Upper lobe of left lung (tissue), 6 donors: ENCODE measurements at regions not wholly inside any gene's neighbourhood (a gene's known extent, or its start where the extent isn't known, plus 50 kb on each side); places are given as distances from the start of the nearest gene placed in this dataset.

ENCODE experiments used
- ATAC-seq, 2 donors: fragments of 200-7000 bp; cut with Tn5 transposase; one replicate each; pipeline ENCODE4 v1.9.1; 2022; ENCODE audit warnings: mild to moderate bottlenecking in 2 of 2, moderate library complexity in 2 of 2; ENCODE audit not compliant: low FRiP score in 2 of 2
- DNase-seq, 2 donors: peaks; one replicate each; pipeline ENCODE4 v3.0.0-alpha.2; 2019 to 2020
- H3K27ac ChIP-seq, 4 donors: fragments of 200-600 bp; sonication (generic); one replicate each; pipeline ENCODE4 v1.5.1; 2016 to 2019
- H3K27me3 ChIP-seq, 4 donors: fragments of 200-600 bp; sonication (generic); one replicate each; pipeline ENCODE4 v1.5.1; 2017 to 2019
- H3K36me3 ChIP-seq, 4 donors: fragments of 200-600 bp; sonication (generic); one replicate each; pipeline ENCODE4 v1.5.1; 2016 to 2019
- H3K4me1 ChIP-seq, 4 donors: fragments of 200-600 bp; sonication (generic); one replicate each; pipeline ENCODE4 v1.5.1; 2018 to 2019
- H3K4me3 ChIP-seq, 4 donors: fragments of 200-600 bp; sonication (generic); one replicate each; pipeline ENCODE4 v1.5.1; 2017 to 2019; ENCODE audit warnings: mild to moderate bottlenecking in 2 of 4, moderate library complexity in 1 of 4
- H3K9me3 ChIP-seq, 4 donors: fragments of 200-600 bp; sonication (generic); one replicate each; pipeline ENCODE4 v1.5.1; 2018 to 2019
- EP300 ChIP-seq, 4 donors: sonication (generic); formaldehyde crosslinking; IDR thresholded peaks; one replicate each; pipeline ENCODE4 v1.5.1; 2017; ENCODE audit warnings: antibody characterized with exemption in 4 of 4, control low read depth in 2 of 4
- POLR2A ChIP-seq, 4 donors: fragments of 450-650 bp; IDR thresholded peaks; one replicate each; pipeline ENCODE4 v1.5.1; 2016 to 2017; ENCODE audit warnings: antibody characterized with exemption in 4 of 4, mild to moderate bottlenecking in 2 of 4
- POLR2AphosphoS5 ChIP-seq, 2 donors: sonication (generic); formaldehyde crosslinking; IDR thresholded peaks; one replicate each; pipeline ENCODE4 v1.5.1; 2017; ENCODE audit warnings: antibody characterized with exemption in 2 of 2
- WGBS, 2 donors: methylation state at CpG; one replicate each; pipeline ENCODE4 v1.1.5; 2017 to 2018; 5-methylcytosine and 5-hydroxymethylcytosine counted together
- TF ChIP-seq, protein P1 (sequence below), 6 experiments: fragments of 450-650 bp in 4 of 6; fragments of 200-600 bp in 2 of 6; sonication (generic) in 2 of 6; IDR thresholded peaks; one replicate each; pipeline ENCODE4 v1.5.1; 2016 to 2019; ENCODE audit warnings: antibody characterized with exemption in 6 of 6
- donor health status: DM: no; HTN: no; CAD: no; lungs with moderate emphysema.
- donor health status: DM: no; HTN: yes; CAD: no; lungs with severe emphysema.

DNA sequence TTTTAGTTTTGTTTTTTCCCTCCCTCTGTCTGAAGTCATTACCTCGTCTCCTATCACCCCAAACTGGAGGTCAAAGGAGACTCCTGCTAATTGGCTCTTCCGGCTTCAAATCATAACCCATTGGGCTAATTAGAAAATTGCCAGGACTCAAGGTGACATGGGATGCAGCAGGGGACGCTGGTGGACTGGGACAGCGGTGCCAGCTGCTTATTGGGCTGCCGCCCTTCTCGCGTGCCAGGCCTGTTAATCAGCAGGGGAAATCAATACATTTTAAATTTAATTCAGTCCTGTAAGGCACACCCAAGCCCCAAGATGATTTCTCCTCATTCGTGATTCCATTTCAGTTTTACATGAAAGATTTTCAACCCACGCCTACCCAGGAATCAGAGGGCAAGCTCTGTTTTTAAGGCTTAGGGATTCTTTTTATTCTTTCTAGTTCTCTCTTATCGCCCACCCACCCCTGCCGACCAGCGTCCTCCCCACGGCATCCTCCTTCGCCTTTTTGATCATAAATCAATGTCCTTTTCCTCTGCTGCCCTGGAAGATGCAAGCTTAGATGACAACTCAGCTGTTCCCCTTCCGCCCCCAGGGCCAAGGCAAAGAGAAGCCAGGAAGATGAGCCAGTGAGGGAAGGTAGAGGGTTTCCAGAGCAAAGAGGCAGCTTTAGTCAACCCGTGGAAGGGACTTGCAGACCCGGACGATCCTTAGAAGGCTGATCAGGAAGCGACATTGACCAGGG is 329.6 kb downstream of the UACA start:
- ATAC-seq (no peak), DNase-seq (no peak)
- peaks cover 0 to 3% (median 0%) of the 10 kb centered on the region in 4 donors for H3K9me3 ChIP-seq
- 72 to 73% methylated on average over 19 of the region's 19 CpGs for WGBS, 2 donors
- H3K4me1 ChIP-seq = no peaks in the 10 kb centered on the region
- no peaks in the 10 kb centered on the region for H3K36me3 ChIP-seq
- no peaks in the 10 kb centered on the region for H3K27me3 ChIP-seq
- no peak overlapping the region for H3K27ac ChIP-seq
- TF ChIP-seq POLR2AphosphoS5 (IDR thresholded peaks at IDR 0.05) (no peak), EP300 (IDR thresholded peaks at IDR 0.05) (no peak), POLR2A (IDR thresholded peaks at IDR 0.05) (no peak)
- no peak overlapping the region for H3K4me3 ChIP-seq

DNA sequence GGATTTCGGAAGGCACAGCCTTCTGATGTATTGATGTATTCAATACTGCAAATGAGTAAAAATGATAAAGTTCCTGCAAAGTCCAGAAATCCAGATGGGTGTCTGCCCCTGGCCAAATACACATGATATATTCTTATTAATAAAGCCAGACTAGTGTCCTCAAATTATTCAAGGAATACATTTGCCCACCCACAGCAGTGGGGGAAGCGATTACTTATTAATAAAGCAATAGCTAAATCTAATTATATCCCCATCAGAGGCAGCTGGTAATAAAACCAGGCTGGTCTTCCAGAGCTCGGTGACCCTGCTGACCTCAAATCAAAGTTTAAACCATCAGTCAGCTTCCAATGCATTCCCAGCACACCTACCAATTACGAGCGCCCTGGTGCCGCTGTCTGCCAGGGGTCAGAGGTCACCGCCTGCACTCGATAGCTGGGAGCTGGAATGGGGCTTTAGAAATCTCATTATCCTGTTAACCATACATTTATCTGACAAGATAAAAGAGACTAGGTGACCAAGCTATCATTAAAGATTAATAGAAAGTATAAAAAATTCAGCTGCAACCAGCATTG is 330.3 kb downstream of the UACA start:
- peaks cover 0 to 3% (median 0%) of the 10 kb centered on the region in 4 donors for H3K9me3 ChIP-seq
- H3K4me3 ChIP-seq = no peak overlapping the region
- TF ChIP-seq POLR2A (IDR thresholded peaks at IDR 0.05) = no peak
- no peak for TF ChIP-seq EP300 (IDR thresholded peaks at IDR 0.05)
- no peak for TF ChIP-seq POLR2AphosphoS5 (IDR thresholded peaks at IDR 0.05)
- TF ChIP-seq, protein P1, sequence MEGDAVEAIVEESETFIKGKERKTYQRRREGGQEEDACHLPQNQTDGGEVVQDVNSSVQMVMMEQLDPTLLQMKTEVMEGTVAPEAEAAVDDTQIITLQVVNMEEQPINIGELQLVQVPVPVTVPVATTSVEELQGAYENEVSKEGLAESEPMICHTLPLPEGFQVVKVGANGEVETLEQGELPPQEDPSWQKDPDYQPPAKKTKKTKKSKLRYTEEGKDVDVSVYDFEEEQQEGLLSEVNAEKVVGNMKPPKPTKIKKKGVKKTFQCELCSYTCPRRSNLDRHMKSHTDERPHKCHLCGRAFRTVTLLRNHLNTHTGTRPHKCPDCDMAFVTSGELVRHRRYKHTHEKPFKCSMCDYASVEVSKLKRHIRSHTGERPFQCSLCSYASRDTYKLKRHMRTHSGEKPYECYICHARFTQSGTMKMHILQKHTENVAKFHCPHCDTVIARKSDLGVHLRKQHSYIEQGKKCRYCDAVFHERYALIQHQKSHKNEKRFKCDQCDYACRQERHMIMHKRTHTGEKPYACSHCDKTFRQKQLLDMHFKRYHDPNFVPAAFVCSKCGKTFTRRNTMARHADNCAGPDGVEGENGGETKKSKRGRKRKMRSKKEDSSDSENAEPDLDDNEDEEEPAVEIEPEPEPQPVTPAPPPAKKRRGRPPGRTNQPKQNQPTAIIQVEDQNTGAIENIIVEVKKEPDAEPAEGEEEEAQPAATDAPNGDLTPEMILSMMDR (IDR thresholded peaks at IDR 0.05) = no peak
- H3K27ac ChIP-seq = no peak overlapping the region
- no peaks in the 10 kb centered on the region for H3K4me1 ChIP-seq
- 70 to 80% methylated on average over 8 of the region's 8 CpGs for WGBS, 2 donors
- ATAC-seq = no peak
- H3K36me3 ChIP-seq = no peaks in the 10 kb centered on the region
- H3K27me3 ChIP-seq = no peaks in the 10 kb centered on the region
- DNase-seq = no peak

- Histone ChIP-seq H3K4me1 (no peaks in the 10 kb centered on the region), H3K27me3 (no peaks in the 10 kb centered on the region), H3K27ac (no peak overlapping the region), H3K36me3 (no peaks in the 10 kb centered on the region), H3K9me3 (peaks cover 0 to 3% (median 0%) of the 10 kb centered on the region in 4 donors), H3K4me3 (no peak overlapping the region)
- no peak for ATAC-seq
- 93 to 100% methylated on average over 1 to 4 of the region's 4 CpGs for WGBS, 2 donors
- no peak for DNase-seq
- TF ChIP-seq POLR2AphosphoS5 (IDR thresholded peaks at IDR 0.05) (no peak), EP300 (IDR thresholded peaks at IDR 0.05) (no peak), POLR2A (IDR thresholded peaks at IDR 0.05) (no peak)
- TF ChIP-seq, protein P1 (IDR thresholded peaks at IDR 0.05) = no peak
Observed at GRCh38 chr15:70431854-70432253, 331.5 kb downstream of the UACA start.

DNA sequence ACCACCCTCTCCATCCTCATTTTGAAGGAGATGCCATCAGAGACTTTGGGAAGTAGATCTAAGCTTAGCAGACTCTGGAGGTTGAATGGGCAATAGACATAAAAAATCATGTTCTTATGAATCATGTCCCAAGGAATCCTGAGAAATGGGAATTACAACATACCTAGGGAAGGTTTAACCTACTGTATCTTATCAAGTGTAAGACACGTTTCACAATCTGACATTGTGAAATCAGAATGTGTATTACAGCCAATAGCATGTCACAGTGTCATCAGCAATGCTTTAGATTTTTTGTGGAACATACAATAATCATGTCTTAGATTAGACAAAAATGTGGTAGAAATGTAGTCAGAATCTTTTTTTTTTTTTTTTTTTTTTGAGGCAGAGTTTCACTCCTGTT is 332.4 kb upstream of the TLE3 start:
- H3K4me1 ChIP-seq = no peaks in the 10 kb centered on the region
- H3K4me3 ChIP-seq = no peak overlapping the region
- H3K27me3 ChIP-seq = no peaks in the 10 kb centered on the region
- DNase-seq = no peak
- no peaks in the 10 kb centered on the region for H3K36me3 ChIP-seq
- peak in 1 of 2 donors; percentile 12 for ATAC-seq
- TF ChIP-seq POLR2AphosphoS5 (IDR thresholded peaks at IDR 0.05) = no peak
- peak in 1 of 4 donors; percentile 27 for TF ChIP-seq EP300 (IDR thresholded peaks at IDR 0.05)
- WGBS, 2 donors = 42 to 48% methylated on average over 1 of the region's 1 CpG
- no peak overlapping the region for H3K27ac ChIP-seq
- peaks cover 0 to 3% (median 0%) of the 10 kb centered on the region in 4 donors for H3K9me3 ChIP-seq

- H3K27ac ChIP-seq = no peak overlapping the region
- H3K9me3 ChIP-seq = peaks cover 0 to 3% (median 0%) of the 10 kb centered on the region in 4 donors
- no peak overlapping the region for H3K4me3 ChIP-seq
- H3K36me3 ChIP-seq = no peaks in the 10 kb centered on the region
- ATAC-seq = no peak
- WGBS, 2 donors = 93 to 97% methylated on average over 5 of the region's 5 CpGs
- H3K4me1 ChIP-seq = no peaks in the 10 kb centered on the region
- no peak for DNase-seq
- H3K27me3 ChIP-seq = no peaks in the 10 kb centered on the region
- TF ChIP-seq EP300 (IDR thresholded peaks at IDR 0.05) (no peak), POLR2A (IDR thresholded peaks at IDR 0.05) (no peak), POLR2AphosphoS5 (IDR thresholded peaks at IDR 0.05) (no peak)
- TF ChIP-seq, protein P1 (IDR thresholded peaks at IDR 0.05) = no peak
Observed at GRCh38 chr15:70429056-70429722, 331.5 kb upstream of the TLE3 start.
